ENCODE measurements at regions not wholly inside any gene's neighbourhood (a gene's known extent, or its start where the extent isn't known, plus 50 kb on each side); places are given as distances from the start of the nearest gene placed in this dataset.

GRCh38 chr17:5677620-5678019, 93.3 kb upstream of the NLRP1 start:
- peaks cover 4% of the 10 kb centered on the region for H3K9me3 Mint-ChIP-seq
- H3K4me3 Mint-ChIP-seq = no peak overlapping the region
- peaks cover 22% of the 10 kb centered on the region for H3K4me1 Mint-ChIP-seq
- POLR2A ChIA-PET = no interaction called here
- H3K27ac Mint-ChIP-seq = no peak overlapping the region
- ATAC-seq (ENCODE audit: low read depth) (no peak), DNase-seq (no peak)
- intact Hi-C loops (cut with micrococcal nuclease) = no loop called here
- CTCF ChIA-PET = no interaction called here
- no peak for TF ChIP-seq CTCF (IDR thresholded peaks at IDR 0.05)
- no peaks in the 10 kb centered on the region for H3K36me3 Mint-ChIP-seq (ENCODE audit: low read depth)
- peaks cover 9% of the 10 kb centered on the region for H3K27me3 Mint-ChIP-seq

DNA sequence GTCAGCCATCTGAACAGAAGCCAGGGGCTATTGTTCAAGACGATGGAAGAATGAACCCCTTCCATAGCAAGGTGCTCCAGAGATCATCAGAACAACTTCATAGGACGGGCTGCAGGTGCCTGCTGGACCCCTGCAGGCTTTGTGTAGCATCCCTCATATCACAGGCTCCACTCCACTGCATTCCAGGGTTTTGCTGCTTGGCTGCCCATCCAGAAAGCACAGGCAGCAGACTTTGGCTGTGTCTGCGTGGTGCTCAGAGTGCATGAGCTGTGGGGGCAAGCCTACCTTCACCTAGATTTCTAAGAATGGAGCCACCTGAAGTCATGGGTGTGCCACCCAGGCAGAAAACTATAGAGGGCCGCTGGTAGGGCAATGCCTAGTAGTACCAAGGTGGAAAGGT, 93.9 kb upstream of the NLRP1 start:
- no peak for DNase-seq
- Mint-ChIP-seq H3K36me3 (ENCODE audit: low read depth) (no peaks in the 10 kb centered on the region), H3K27ac (no peak overlapping the region), H3K4me3 (no peak overlapping the region), H3K27me3 (peaks cover 9% of the 10 kb centered on the region), H3K9me3 (peaks cover 4% of the 10 kb centered on the region), H3K4me1 (peaks cover 19% of the 10 kb centered on the region)
- ChIA-PET CTCF (no interaction called here), POLR2A (no interaction called here)
- ATAC-seq (ENCODE audit: low read depth) = no peak
- intact Hi-C loops (cut with micrococcal nuclease) = no loop called here
- TF ChIP-seq CTCF (IDR thresholded peaks at IDR 0.05) = no peak

GRCh38 chr17:5680766-5681165, 96.5 kb upstream of the NLRP1 start:
- CTCF ChIA-PET = no interaction called here
- ATAC-seq (ENCODE audit: low read depth) = no peak
- no peak overlapping the region for H3K27ac Mint-ChIP-seq
- no peaks in the 10 kb centered on the region for H3K9me3 Mint-ChIP-seq
- peaks cover 13% of the 10 kb centered on the region for H3K27me3 Mint-ChIP-seq
- POLR2A ChIA-PET = no interaction called here
- intact Hi-C loops (cut with micrococcal nuclease) = no loop called here
- H3K4me3 Mint-ChIP-seq = no peak overlapping the region
- peaks cover 15% of the 10 kb centered on the region for H3K4me1 Mint-ChIP-seq
- TF ChIP-seq CTCF (IDR thresholded peaks at IDR 0.05) = no peak
- no peak for DNase-seq
- no peaks in the 10 kb centered on the region for H3K36me3 Mint-ChIP-seq (ENCODE audit: low read depth)

DNA sequence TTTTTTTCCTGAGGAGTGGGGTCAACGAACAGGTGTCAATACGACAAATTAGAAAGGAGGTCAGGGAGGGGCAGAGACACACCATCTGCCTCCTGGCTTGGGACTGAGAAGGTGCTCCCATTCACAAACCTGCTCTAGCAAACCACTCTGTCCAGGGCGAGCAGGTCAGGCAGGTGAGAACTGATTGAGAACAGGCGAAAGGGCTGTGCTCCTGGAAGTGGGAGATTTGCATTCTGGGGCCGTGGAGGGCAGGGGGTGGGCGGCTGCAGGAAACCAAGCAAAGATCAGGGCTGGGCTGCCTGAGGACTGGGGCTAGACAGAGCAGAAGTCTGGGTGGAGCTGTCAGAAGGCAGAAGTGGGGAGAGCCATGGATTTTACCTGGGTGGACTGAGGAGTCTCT, 98.9 kb upstream of the NLRP1 start:
- Mint-ChIP-seq H3K4me3 (no peak overlapping the region), H3K9me3 (no peaks in the 10 kb centered on the region), H3K27ac (no peak overlapping the region), H3K36me3 (ENCODE audit: low read depth) (no peaks in the 10 kb centered on the region), H3K27me3 (peaks cover 18% of the 10 kb centered on the region), H3K4me1 (no peaks in the 10 kb centered on the region)
- ATAC-seq (ENCODE audit: low read depth) (no peak), DNase-seq (no peak)
- intact Hi-C loops (cut with micrococcal nuclease) = no loop called here
- ChIA-PET POLR2A (no interaction called here), CTCF (no interaction called here)
- TF ChIP-seq CTCF (IDR thresholded peaks at IDR 0.05) = no peak

DNA sequence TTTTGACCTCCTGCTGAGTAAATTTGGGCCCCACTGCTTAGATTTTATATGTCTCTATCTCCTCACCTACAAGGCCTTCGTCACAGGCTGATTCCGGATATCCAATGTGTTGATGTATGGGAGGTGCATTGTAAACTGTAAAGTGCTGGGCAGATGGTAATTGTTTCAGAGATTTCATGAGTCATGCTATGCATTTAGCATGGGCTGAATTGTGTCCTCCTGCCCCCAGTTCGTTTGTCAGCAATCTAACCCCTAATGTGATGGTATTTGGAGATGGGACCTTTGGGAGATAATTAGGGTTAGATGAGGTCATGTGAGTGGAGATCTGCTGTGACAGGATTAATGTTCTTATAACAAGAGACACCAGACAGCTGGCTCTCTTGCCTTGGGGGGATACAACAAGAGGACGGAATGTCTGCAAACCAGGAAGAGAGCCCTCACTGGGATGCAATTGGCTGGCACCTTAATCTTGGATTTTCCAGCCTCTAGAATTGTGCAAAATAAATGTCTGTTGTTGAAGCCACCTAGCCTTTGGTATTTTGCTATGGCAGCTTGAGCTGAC, 101.8 kb upstream of the NLRP1 start:
- Mint-ChIP-seq H3K27me3 (peaks cover 15% of the 10 kb centered on the region), H3K27ac (no peak overlapping the region), H3K9me3 (no peaks in the 10 kb centered on the region), H3K4me3 (no peak overlapping the region), H3K36me3 (ENCODE audit: low read depth) (no peaks in the 10 kb centered on the region), H3K4me1 (no peaks in the 10 kb centered on the region)
- no peak for TF ChIP-seq CTCF (IDR thresholded peaks at IDR 0.05)
- ChIA-PET POLR2A (no interaction called here), CTCF (no interaction called here)
- ATAC-seq (ENCODE audit: low read depth) = no peak
- no peak for DNase-seq
- intact Hi-C loops (cut with micrococcal nuclease) = no loop called here
